Omental fat pad (tissue), 3 donors: ENCODE measurements at regions not wholly inside any gene's neighbourhood (a gene's known extent, or its start where the extent isn't known, plus 50 kb on each side); places are given as distances from the start of the nearest gene placed in this dataset.
"Not testable (repeated sequence)": the region's sequence is repeated elsewhere in the genome, so short reads cannot be mapped to it uniquely, and the experiment has no call there.

Experiments
- ATAC-seq: fragments of 150-250 bp; one replicate; pipeline ENCODE4 v1.9.1; 2016; ENCODE audit warnings: mild to moderate bottlenecking, moderate library complexity; ENCODE audit not compliant: low FRiP score
- DNase-seq: peaks from one replicate; pipeline ENCODE4 v3.0.0-alpha.2; 2019; ENCODE audit warnings: low spot score
- TF ChIP-seq, protein P1 (sequence below), 3 donors: fragments of 450-650 bp; IDR thresholded peaks; one replicate each; pipeline ENCODE4 v1.5.1; 2016 to 2017; ENCODE audit warnings: antibody characterized with exemption in 3 of 3, mild to moderate bottlenecking in 3 of 3, moderate library complexity in 2 of 3

DNA sequence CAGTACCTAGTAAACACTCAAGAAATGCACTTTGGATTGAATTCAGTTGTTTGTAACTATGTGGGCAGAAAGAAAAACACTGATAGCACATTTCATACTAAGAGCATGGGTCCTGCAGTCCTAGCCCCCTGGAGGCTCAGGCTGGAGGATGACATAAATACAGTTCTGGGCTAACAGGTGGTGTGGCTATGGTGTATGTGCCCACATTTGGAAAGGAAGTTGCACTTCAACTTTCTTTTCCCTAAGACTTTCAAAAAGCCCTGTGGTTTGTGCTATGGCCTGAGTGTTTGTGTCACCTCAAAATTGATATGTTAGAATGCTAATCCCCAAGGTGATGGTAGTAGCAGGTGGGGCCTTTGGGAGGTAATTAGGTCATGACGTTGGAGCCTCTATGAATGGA is 218.2 kb downstream of the CDCA7 start:
- DNase-seq (no peak), ATAC-seq (no peak)
- TF ChIP-seq, protein P1, sequence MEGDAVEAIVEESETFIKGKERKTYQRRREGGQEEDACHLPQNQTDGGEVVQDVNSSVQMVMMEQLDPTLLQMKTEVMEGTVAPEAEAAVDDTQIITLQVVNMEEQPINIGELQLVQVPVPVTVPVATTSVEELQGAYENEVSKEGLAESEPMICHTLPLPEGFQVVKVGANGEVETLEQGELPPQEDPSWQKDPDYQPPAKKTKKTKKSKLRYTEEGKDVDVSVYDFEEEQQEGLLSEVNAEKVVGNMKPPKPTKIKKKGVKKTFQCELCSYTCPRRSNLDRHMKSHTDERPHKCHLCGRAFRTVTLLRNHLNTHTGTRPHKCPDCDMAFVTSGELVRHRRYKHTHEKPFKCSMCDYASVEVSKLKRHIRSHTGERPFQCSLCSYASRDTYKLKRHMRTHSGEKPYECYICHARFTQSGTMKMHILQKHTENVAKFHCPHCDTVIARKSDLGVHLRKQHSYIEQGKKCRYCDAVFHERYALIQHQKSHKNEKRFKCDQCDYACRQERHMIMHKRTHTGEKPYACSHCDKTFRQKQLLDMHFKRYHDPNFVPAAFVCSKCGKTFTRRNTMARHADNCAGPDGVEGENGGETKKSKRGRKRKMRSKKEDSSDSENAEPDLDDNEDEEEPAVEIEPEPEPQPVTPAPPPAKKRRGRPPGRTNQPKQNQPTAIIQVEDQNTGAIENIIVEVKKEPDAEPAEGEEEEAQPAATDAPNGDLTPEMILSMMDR (IDR thresholded peaks at IDR 0.05): no peak

DNA sequence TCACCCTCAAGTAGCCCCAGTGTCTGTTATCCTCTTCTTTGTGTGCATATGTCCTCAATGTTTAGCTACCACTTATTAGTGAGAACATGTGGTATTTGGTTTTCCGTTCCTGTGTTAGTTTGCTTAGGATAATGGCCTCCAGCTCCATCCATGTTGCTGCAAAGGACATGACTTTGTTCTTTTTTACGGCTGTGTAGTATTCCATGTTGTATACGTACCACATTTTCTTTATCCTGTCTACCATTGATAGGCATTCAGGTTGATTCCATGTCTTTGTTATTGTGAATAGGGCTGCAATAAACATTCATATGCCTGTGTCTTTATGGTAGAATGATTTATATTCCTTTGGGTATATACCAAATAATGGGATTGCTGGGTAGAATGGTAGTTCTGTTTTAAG is 219.1 kb downstream of the CDCA7 start:
- not testable (repeated sequence) for ATAC-seq, DNase-seq

DNA sequence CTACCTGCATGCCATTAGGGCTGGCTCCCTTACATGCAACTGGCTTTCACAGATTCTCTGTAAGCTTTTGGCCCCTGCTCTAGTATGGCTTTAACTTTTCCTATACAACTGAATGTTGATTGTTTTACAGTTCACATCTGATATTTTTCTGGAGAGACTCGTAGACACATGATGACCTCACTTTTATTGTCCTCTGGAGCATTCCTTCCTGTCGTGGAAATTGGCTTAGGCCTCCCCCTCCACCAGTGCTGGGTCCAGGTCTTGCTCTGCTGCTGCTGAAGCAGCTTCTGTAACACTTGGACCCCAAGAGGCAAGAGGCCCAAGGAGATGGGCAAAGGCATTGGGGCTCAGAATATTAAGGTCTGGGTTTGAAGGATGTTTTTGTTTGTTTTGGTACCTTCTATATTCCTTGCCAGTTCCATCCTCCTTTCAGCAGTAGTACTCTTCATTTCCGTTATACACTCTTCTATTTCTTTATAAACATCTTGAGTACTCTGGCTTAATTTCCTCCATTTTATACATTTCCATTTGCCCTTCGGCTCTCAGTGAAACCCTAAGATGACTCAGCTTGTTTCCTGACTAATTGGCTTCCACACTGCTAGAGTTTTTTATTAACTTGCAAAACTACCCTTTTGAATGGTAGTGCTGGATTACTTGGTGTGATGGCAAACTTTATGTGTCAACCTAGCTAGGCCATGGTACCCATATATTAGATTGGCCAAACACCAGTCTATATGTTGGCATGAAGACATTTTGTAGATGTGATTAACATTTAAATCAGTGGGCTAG is 219.8 kb downstream of the CDCA7 start:
- TF ChIP-seq, protein P1 (IDR thresholded peaks at IDR 0.05): no peak
- ATAC-seq (no peak), DNase-seq (no peak)

DNA sequence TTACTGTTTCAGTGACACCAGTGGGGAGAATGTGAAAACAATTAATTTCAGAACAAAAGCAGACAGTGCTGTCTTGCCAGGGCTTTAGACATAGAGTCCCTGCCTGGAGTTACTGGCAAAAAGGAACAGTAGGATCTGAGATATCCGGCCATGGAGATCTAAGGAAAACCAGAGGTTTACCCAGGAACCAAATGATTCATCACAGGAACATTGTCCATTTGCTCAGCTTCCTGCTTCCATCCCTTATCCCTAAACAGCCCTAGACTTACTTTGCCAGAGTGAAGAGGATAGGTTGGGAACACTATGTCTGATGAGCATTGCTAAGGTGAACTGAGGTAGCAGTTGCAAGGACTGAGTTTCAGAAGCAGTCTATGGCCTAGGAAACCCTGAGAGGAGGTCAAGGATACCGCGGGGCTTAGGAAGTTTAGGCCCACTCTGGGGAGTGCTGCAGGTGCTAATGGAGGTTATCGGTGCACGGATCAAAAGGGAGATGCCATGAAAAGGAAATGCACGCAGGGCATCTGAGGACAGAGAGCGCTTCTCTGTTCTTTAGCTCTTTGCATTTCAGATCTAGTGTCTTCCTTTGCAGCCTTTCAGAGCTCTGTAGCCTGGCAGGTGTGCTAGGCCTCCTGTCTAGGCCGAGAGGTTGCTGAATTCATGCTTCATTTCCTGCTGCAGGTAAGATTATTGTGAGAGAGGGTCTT is 223.9 kb downstream of the CDCA7 start:
- DNase-seq (no peak), ATAC-seq (no peak)
- TF ChIP-seq, protein P1 (IDR thresholded peaks at IDR 0.05): no peak

DNA sequence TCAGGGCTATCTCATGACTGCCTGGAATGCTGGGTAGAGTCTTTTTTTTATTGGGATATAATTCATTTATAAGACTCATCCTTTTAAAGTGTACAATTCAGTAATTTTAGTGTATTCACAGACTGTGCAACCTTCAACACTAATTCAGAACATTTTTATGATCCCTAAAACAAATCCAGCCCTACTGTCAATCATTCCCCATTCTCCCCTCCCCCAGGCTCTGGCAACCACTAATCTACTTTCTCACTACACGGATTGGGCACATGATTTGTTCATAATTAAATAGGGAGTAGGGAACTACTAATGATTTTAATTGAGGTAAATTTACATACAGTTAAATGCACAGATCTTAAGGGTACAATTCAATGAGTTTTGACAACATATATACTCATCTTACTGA is 225.7 kb downstream of the CDCA7 start:
- ATAC-seq (no peak), DNase-seq (no peak)
- TF ChIP-seq, protein P1 (IDR thresholded peaks at IDR 0.05): no peak

DNA sequence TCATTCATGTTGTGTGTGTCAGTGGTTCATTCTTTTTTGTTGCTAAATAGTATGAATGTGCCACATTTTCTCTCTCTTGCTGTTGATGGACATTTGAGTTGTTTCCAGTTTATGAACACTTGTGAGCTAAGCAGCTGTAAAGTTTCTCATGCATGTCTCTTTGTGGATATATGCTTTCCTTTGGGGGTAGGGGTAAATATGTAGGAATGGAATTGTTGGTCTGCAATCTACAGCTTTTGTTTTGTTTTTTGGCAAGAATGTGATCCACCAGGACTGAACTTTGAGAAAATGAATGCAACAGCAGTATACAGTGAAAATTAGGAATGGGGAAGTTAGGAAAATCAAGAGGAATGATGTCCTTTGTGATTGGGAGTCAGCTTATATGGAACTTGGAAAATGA is 226.3 kb downstream of the CDCA7 start:
- TF ChIP-seq, protein P1 (IDR thresholded peaks at IDR 0.05): no peak
- no peak for ATAC-seq
- DNase-seq: no peak

DNA sequence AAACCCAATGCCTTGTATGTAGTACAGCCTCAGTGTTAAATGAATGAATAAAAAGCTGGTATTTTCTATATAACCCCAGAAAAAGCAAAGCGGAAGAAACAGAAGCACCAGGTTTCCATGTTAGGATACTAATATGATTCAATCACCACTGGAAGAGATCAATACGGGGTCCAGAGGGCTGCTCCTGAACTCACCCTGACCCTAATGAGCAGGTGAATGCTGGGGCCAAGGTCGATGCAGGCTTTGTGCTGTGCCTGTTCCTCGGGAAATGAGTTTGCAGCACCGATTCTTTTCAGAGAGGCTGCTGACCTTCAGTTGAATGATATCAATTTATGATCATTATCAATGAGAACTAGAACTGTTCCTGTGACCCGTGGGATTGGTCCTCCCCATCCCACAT is 228.5 kb downstream of the CDCA7 start:
- DNase-seq (no peak), ATAC-seq (no peak)
- TF ChIP-seq, protein P1 (IDR thresholded peaks at IDR 0.05): no peak
